HG03135 (cell line): ENCODE measurements at regions not wholly inside any gene's neighbourhood (a gene's known extent, or its start where the extent isn't known, plus 50 kb on each side); places are given as distances from the start of the nearest gene placed in this dataset.

Experiments used
- ATAC-seq: cut with Tn5 transposase; IDR thresholded peaks from one replicate; pipeline ENCODE4 v1.9.1; 2021; ENCODE audit warnings: mild to moderate bottlenecking, moderate library complexity; ENCODE audit not compliant: unreplicated experiment

- no peak for ATAC-seq
Measured at GRCh38 chr17:77534137-77534536, 393.4 kb downstream of the SEC14L1 start.

- ATAC-seq: no peak
Measured at GRCh38 chr17:77535435-77535834, 394.7 kb downstream of the SEC14L1 start.

GRCh38 chr17:77535892-77536291, 395.1 kb downstream of the SEC14L1 start:
- no peak for ATAC-seq

GRCh38 chr17:77537566-77537965, 396.8 kb downstream of the SEC14L1 start:
- no peak for ATAC-seq

- ATAC-seq: no peak
Measured at GRCh38 chr17:77540531-77540930, 399.8 kb downstream of the SEC14L1 start.

GRCh38 chr17:77540975-77541374, 400.2 kb downstream of the SEC14L1 start:
- no peak for ATAC-seq

GRCh38 chr17:77542011-77542410, 401.2 kb downstream of the SEC14L1 start:
- no peak for ATAC-seq

GRCh38 chr17:77542551-77543490, 402.1 kb downstream of the SEC14L1 start:
- no peak for ATAC-seq

GRCh38 chr17:77543801-77544200, 403.0 kb downstream of the SEC14L1 start:
- ATAC-seq: no peak

GRCh38 chr17:77544347-77545110, 403.8 kb downstream of the SEC14L1 start:
- no peak for ATAC-seq

- ATAC-seq: no peak
Measured at GRCh38 chr17:77546772-77547241, 406.0 kb downstream of the SEC14L1 start.

GRCh38 chr17:77548967-77549366, 408.2 kb downstream of the SEC14L1 start:
- ATAC-seq: no peak

- ATAC-seq: no peak
Measured at GRCh38 chr17:77549726-77550366, 408.7 kb upstream of the TNRC6C start.

GRCh38 chr17:77553459-77554066, 404.9 kb upstream of the TNRC6C start:
- ATAC-seq: no peak

- no peak for ATAC-seq
Measured at GRCh38 chr17:77555121-77555591, 403.3 kb upstream of the TNRC6C start.

- ATAC-seq: no peak
Measured at GRCh38 chr17:77555741-77556291, 402.7 kb upstream of the TNRC6C start.

GRCh38 chr17:77556383-77557061, 402.0 kb upstream of the TNRC6C start:
- ATAC-seq: no peak

GRCh38 chr17:77558846-77559626, 399.5 kb upstream of the TNRC6C start:
- ATAC-seq: no peak

GRCh38 chr17:77560381-77560780, 398.1 kb upstream of the TNRC6C start:
- ATAC-seq: no peak
